ENCODE measurements at regions not wholly inside any gene's neighbourhood (a gene's known extent, or its start where the extent isn't known, plus 50 kb on each side); places are given as distances from the start of the nearest gene placed in this dataset.
"Not testable (repeated sequence)": the region's sequence is repeated elsewhere in the genome, so short reads cannot be mapped to it uniquely, and the experiment has no call there.

- not testable (repeated sequence) for DNase-seq (ENCODE audit: low read depth in 2 of 2)
These were observed 58.3 kb downstream of the ART5 start for GRCh38 chr11:3583476-3583875.

- DNase-seq (ENCODE audit: low read depth in 2 of 2) = not testable (repeated sequence)
These were observed 60.4 kb downstream of the ART5 start for GRCh38 chr11:3581389-3581725.

DNA sequence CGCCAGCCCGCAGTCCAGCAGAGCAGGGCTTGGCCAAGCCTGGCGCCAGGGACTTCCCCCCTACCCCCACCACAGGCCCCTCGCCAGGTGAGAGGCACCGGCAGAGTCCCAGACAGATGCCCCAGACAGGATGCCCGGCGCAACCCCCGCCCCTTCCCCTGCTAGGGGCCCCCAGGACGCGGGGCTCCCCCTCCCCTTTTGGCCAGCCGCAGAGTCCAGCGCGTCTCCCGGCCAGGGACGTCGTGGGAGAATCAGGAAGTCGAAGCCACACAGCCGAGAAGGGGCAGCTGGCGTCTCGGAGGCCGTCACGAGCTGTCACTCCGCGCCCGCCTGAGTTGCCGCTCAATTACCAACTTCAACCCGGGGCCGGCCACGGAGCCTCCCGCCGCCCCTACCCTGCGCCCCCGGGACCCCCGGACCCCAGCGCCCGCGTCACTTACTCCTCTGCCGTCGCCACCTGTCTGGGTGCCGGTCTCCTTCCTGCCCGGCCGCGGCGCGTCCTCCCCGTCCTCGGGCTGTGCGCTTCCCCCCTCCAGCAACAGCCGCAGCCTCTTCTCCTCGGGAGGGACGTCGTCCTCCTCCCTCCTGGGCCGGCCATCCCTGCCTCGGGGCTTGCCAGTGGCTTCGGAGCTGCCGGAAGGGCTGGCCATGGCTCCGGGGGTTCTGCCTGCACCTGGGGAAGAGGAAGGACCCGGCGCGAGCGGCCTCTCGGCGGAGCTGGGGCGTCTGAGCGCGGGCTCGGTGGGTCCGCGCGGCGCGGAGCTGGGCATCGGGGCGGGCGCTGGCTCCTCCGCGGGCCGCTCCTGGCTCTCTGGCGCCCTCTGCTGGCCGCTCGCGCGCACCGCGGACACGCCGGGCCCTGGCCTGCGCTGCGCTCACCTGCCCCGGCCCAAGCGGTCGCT lies 61.1 kb downstream of the ART5 start:
- DNase-seq (ENCODE audit: low read depth in 2 of 2) = peak; percentile 44 to 66

DNA sequence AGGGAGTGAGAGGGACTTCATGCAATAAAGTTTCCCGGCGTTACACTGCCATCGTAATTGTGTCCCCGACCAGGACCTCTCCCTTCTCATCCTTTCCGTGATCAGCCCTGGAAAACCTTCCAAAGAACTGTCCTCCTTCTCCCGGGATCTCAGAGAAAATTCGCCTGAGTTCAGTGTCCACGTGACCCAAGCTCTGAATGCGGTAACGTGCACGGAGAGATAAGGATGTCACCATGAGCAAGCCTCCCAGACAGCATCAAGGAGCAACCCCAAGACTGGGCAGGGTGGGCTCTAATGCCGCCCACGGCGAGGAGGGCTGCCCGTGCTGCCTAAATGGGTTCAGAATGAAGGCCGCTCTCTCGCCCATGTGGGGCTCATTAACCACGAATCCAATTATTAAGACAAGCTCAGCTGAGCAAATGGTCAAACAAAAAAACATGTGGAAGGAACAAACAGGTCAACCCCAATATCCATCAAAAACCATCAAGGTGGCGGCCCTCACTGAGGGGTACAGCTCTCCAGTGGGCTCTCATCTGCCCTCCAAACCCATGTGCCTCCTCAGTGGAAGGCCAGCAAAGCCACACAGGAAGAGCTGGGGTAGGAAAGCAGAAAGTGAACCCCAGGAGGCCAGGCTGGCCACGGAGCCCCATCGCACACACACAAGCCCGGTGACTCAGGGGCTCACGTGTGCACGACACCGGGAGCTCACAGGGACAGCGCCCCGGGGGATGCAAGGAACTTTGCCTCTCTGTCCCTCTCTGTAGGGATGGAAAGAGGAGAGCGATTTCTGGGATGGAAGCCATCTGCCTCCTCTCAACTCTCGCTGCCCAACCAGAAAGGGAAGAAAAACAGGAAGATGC lies 62.0 kb downstream of the ART5 start:
- DNase-seq (ENCODE audit: low read depth in 2 of 2) = not testable (repeated sequence)

DNA sequence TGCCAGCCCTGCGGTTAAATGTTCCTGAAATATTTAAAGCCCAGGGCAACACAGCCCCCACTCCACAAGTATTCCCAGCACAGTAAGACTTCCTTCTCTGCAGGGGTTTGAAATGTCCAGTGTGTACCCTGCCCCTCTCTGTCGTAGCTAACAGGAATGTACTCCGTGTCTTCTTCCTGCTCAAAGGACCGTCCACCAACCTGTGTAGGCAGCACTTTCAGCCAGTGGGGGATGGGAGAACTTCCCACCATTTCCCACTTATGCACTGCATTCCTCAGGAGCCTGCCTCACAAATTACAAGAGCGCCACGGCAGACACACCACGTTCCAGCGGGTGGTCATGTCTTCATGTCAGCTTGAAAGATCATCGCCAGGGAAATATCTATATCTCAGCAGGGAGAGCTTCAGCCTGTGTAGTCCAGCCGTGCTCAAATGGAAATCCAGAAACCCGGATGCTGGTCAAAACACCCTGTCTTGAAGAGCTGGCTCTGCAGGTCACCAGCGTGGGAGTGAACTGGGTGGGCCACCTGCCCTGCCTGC lies 65.7 kb downstream of the ART5 start:
- DNase-seq (ENCODE audit: low read depth in 2 of 2) = not testable (repeated sequence)

GRCh38 chr11:3572976-3573647 lies 68.7 kb downstream of the ART5 start:
- not testable (repeated sequence) for DNase-seq (ENCODE audit: low read depth in 2 of 2)

- DNase-seq (ENCODE audit: low read depth in 2 of 2) = not testable (repeated sequence)
These were observed 70.0 kb downstream of the ART5 start for GRCh38 chr11:3571752-3572151.

DNA sequence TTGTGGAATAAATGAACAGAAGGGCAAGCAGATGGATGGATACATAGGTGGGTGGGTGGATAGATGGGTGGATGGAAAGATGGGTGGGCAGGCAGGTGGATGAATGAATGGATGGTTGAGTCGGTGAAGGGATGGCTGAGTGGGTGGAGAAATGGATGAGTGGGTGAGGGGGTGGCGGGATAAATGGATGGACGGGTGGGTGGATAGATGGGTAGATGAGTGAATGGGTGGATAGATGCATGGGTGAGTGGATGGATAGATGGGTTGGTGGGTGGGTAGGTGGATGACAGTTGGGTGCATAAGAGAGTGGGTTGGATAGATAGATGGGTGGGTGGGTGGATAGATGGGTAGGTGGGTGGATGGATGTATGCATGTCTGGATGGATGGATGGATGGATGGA lies 76.0 kb downstream of the ART5 start:
- DNase-seq (ENCODE audit: low read depth in 2 of 2) = not testable (repeated sequence)

DNA sequence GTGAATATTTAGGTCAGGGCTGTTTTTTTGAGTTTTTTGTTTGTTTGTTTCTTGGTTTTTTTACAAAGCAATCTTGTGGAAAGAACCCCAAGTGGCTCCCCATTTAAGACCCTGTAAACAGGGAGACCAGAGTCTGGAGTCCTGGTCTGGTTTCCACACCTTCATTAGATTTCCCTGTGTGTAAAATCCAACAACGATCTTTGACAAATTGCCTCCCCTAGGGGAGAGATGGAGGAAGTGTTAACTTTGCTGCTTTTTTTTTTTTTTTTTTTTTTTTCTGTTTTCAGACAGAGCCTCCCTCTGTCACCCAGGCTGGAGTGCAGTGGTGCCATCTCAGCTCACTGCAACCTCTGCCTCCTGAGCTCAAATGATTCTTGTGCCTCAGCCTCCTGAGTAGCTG lies 77.4 kb downstream of the ART5 start:
- not testable (repeated sequence) for DNase-seq (ENCODE audit: low read depth in 2 of 2)

GRCh38 chr11:3554621-3555020 lies 87.2 kb downstream of the ART5 start:
- peak in 1 of 2 donors; percentile 43 for DNase-seq (ENCODE audit: low read depth in 2 of 2)

- DNase-seq (ENCODE audit: low read depth in 2 of 2) = not testable (repeated sequence)
These were observed 96.8 kb downstream of the ART5 start for GRCh38 chr11:3544990-3545389.

GRCh38 chr11:3538220-3538619 lies 103.6 kb downstream of the ART5 start:
- DNase-seq (ENCODE audit: low read depth in 2 of 2) = not testable (repeated sequence)

DNA sequence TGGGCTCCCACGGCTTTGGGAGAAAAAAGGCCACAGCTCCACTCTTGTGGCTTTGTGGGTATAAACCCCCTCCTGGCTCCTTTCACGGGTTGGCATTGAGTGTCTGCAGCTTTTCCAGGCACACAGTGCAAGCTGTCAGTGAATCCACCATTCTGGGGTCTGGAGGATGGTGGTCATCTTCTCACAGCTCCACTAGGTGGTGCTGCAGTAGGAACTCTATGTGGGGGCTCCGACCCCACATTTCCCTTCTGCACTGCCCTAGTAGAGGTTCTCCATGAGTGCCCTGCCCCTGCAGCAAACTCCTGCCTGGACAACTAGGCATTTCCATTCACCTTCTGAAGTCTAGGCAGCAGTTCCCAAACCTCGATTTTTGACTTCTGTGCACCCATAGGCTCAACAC lies 104.5 kb downstream of the ART5 start:
- not testable (repeated sequence) for DNase-seq (ENCODE audit: low read depth in 2 of 2)

DNA sequence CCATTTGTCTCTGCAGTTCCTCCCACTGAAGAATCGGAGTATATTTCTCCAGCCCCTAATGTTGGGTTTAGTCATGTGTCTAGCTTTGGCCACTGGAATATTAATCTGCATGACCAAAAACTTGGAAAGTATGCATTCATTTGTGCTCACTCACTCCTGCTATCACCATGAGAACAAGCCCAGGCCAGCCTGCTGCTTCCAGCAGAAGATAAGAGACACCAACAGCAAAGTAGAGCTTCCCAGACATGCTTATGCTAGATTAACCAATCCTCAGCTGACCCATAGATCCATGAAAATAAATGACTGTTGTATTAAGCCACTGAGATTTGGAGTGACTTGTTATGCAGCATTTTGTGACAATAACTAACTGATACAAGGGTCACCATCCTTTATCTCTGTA lies 108.8 kb downstream of the ART5 start:
- DNase-seq (ENCODE audit: low read depth in 2 of 2) = not testable (repeated sequence)

GRCh38 chr11:3531280-3531679 lies 110.5 kb downstream of the ART5 start:
- DNase-seq (ENCODE audit: low read depth in 2 of 2) = not testable (repeated sequence)

- DNase-seq (ENCODE audit: low read depth in 2 of 2) = not testable (repeated sequence)
These were observed 118.2 kb downstream of the ART5 start for GRCh38 chr11:3523567-3523966.

GRCh38 chr11:3520905-3521304 lies 120.9 kb downstream of the ART5 start:
- not testable (repeated sequence) for DNase-seq (ENCODE audit: low read depth in 2 of 2)

- not testable (repeated sequence) for DNase-seq (ENCODE audit: low read depth in 2 of 2)
These were observed 122.0 kb downstream of the ART5 start for GRCh38 chr11:3519841-3520240.

DNA sequence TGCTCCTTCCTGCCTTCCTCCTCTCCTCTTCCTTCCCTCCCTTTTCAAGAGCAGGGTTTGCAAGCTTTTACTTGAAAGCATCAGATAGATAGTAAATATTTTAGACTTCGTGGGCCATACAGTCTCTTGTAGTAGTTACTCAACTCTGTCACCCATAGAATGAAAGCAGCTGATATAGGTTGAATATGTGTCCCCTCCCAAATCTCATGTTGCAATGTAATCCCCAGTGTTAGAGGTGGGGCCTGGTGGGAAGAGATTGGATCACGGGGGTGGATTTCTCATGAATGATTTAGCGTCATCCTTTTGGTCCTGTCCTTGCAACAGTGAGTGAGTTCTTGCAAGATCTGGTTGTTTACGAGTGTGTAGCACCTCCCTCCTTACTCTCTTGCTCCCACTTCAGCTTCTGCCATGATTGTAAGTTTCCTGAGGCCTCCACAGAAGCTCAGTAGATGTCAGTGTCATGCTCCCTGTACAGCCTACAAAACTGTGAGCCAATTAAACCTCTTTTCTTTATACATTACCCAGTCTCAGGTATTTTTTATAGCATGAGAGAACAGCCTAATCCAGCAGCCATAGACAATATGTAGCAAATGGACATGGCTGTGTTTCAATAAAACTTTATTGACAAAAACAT lies 124.7 kb downstream of the ART5 start:
- DNase-seq (ENCODE audit: low read depth in 2 of 2) = not testable (repeated sequence)

- DNase-seq (ENCODE audit: low read depth in 2 of 2) = not testable (repeated sequence)
These were observed 125.4 kb downstream of the ART5 start for GRCh38 chr11:3516345-3516933.
